B cell (primary cell): ENCODE measurements at regions not wholly inside any gene's neighbourhood (a gene's known extent, or its start where the extent isn't known, plus 50 kb on each side); places are given as distances from the start of the nearest gene placed in this dataset.

Experiments
- ATAC-seq: fragments of 200-7000 bp; cut with Tn5 transposase; one replicate; pipeline ENCODE4 v1.10.0; 2021; ENCODE audit warnings: low read depth, mild to moderate bottlenecking, moderate number of reproducible peaks, moderate library complexity
- CTCF ChIA-PET: fragments of 350-600 bp; sonication (Branson Sonifier 250); formaldehyde crosslinking; loops from one replicate; lab custom pipeline; 2021; ENCODE audit warnings: antibody characterized with exemption, inconsistent platforms; lab: Charles Lee
- POLR2A ChIA-PET: fragments of 350-600 bp; sonication (Branson Sonifier 250); formaldehyde crosslinking; loops from one replicate; lab custom pipeline; 2021; ENCODE audit warnings: antibody characterized with exemption; lab: Charles Lee
- DNase-seq: peaks from one replicate; pipeline ENCODE4 v3.0.0; 2013
- H2AFZ ChIP-seq: 2 replicates; pipeline ENCODE4 v1.6.1; 2012; ENCODE audit warnings: mild to moderate bottlenecking, low read depth, low read length; ENCODE audit not compliant: insufficient read depth, poor library complexity, severe bottlenecking
- H3K27ac ChIP-seq, 2 donors: 1 replicate in 1 of 2; 2 replicates in 1 of 2; pipeline ENCODE4 v1.5.1; 2012 to 2013; ENCODE audit warnings: low read length in 2 of 2, mild to moderate bottlenecking in 2 of 2, moderate library complexity in 1 of 2
- H3K27me3 ChIP-seq, 4 experiments: fragments of 200-600 bp in 1 of 4; sonication (generic) in 1 of 4; replicated peaks in 1 of 4; 1 replicate in 2 of 4; 2 replicates in 2 of 4; pipeline versions ENCODE4 v1.6.1 to v1.7.0; 2013 to 2016; ENCODE audit warnings: low read length in 3 of 4, mild to moderate bottlenecking in 2 of 4, mixed read lengths in 1 of 4, moderate library complexity in 1 of 4; ENCODE audit not compliant: insufficient read depth in 4 of 4, control insufficient read depth in 3 of 4; ENCODE audit errors: control extremely low read depth in 1 of 4
- H3K36me3 ChIP-seq, 2 experiments: replicated peaks in 1 of 2; 1 replicate in 1 of 2; 2 replicates in 1 of 2; pipeline versions ENCODE4 v1.6.1 to v1.7.1; 2013; ENCODE audit warnings: low read length in 1 of 2; ENCODE audit not compliant: insufficient read depth in 2 of 2, control insufficient read depth in 1 of 2; ENCODE audit errors: control extremely low read depth in 1 of 2, extremely low read depth in 1 of 2
- H3K4me1 ChIP-seq, 2 donors: fragments of 200-600 bp in 1 of 2; sonication (generic) in 1 of 2; 1 replicate in 1 of 2; 2 replicates in 1 of 2; pipeline versions ENCODE4 v1.5.1 to v1.6.1; 2013 to 2017; ENCODE audit warnings: low read length in 2 of 2; ENCODE audit not compliant: control insufficient read depth in 2 of 2, insufficient read depth in 2 of 2
- H3K4me2 ChIP-seq: replicated peaks from 2 replicates; pipeline ENCODE3; 2012; ENCODE audit warnings: mild to moderate bottlenecking, low read depth, low read length; ENCODE audit not compliant: poor library complexity, severe bottlenecking
- H3K4me3 ChIP-seq, 5 experiments: fragments of 200-600 bp in 1 of 5; sonication (generic) in 1 of 5; 1 replicate in 3 of 5; 2 replicates in 2 of 5; pipeline versions ENCODE4 v1.5.1 to v1.7.0; 2011 to 2016; ENCODE audit warnings: low read length in 4 of 5, mild to moderate bottlenecking in 4 of 5, low read depth in 2 of 5, control low read depth in 1 of 5, moderate library complexity in 1 of 5; ENCODE audit not compliant: insufficient read depth in 1 of 5; ENCODE audit errors: control extremely low read depth in 1 of 5, extremely low read depth in 1 of 5
- H3K79me2 ChIP-seq: fragments of 200-600 bp; sonication (generic); one replicate; pipeline ENCODE4 v1.6.0; 2016; ENCODE audit warnings: low read length; ENCODE audit not compliant: control insufficient read depth, insufficient read depth
- H3K9ac ChIP-seq: fragments of 200-600 bp; sonication (generic); 2 replicates; pipeline ENCODE4 v1.6.1; 2017; ENCODE audit warnings: mild to moderate bottlenecking, low read length, moderate library complexity
- H3K9me3 ChIP-seq, 3 donors: one replicate each; pipeline versions ENCODE4 v1.6.1 to v1.7.1; 2013; ENCODE audit warnings: low read length in 2 of 3; ENCODE audit not compliant: control insufficient read depth in 2 of 3, insufficient read depth in 1 of 3; ENCODE audit errors: control extremely low read depth in 1 of 3
- H4K20me1 ChIP-seq: 2 replicates; pipeline ENCODE4 v1.6.0; 2012; ENCODE audit warnings: mild to moderate bottlenecking, low read length; ENCODE audit not compliant: insufficient read depth, control insufficient read depth, poor library complexity, severe bottlenecking
- H3K27ac Mint-ChIP-seq: one replicate; pipeline ENCODE4 v1.8.0; 2021; ENCODE audit warnings: mixed read lengths
- H3K27me3 Mint-ChIP-seq: one replicate; pipeline ENCODE4 v1.8.0; 2021; ENCODE audit warnings: mixed read lengths
- H3K4me1 Mint-ChIP-seq: one replicate; pipeline ENCODE4 v1.8.0; 2021; ENCODE audit warnings: mixed read lengths
- H3K4me3 Mint-ChIP-seq: one replicate; pipeline ENCODE4 v1.8.0; 2021; ENCODE audit warnings: mixed read lengths
- H3K9me3 Mint-ChIP-seq: one replicate; pipeline ENCODE4 v1.8.0; 2022; ENCODE audit warnings: mixed read lengths; ENCODE audit not compliant: insufficient read depth
- EZH2 ChIP-seq: IDR thresholded peaks from 2 replicates; pipeline ENCODE4 v1.6.1; 2012; ENCODE audit warnings: borderline replicate concordance, low read depth, mild to moderate bottlenecking, moderate library complexity, low read length; ENCODE audit not compliant: insufficient read depth, poor library complexity, severe bottlenecking
- WGBS: methylation state at CpG from one replicate; pipeline ENCODE4 v1.1.5; 2013; ENCODE audit warnings: missing lambda C conversion rate; ENCODE audit not compliant: insufficient coverage; 5-methylcytosine and 5-hydroxymethylcytosine counted together
- intact Hi-C: fragments of 100-400 bp; cut with micrococcal nuclease; formaldehyde crosslinking; loops from one replicate; pipeline ENCODE4 v1.10.0; 2022
- TF ChIP-seq, protein P1 (sequence below): fragments of 200-600 bp; IDR thresholded peaks from one replicate; pipeline ENCODE4 v1.8.0; 2022; ENCODE audit warnings: antibody characterized with exemption, mild to moderate bottlenecking

DNA sequence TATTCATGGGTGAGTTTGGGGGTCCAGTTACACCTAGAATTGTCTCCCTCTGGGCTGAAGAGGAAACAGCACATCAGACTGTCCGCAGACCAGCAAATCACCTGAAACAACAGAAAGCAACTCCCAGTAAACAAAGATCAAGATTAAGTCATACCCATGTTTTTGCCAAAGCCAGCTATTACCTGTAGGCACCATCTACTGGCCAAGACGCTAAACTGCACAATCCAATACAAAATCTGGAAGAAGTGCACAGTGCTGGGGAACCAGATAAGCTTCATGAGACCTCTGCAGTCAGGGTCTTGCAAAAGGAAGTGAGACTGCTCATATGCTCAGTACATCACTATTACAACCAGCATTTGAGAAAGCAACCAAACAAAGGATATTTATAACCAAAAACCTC, 157.5 kb upstream of the ITM2A start:
- Histone ChIP-seq H4K20me1 (no peaks in the 10 kb centered on the region), H3K4me2 (no peak overlapping the region), H3K36me3 (no peaks in the 10 kb centered on the region), H3K9me3 (peaks cover 0 to 5% (median 0%) of the 10 kb centered on the region in 3 donors), H3K9ac (no peak overlapping the region), H3K4me3 (no peak overlapping the region), H3K27ac (no peak overlapping the region), H3K4me1 (no peaks in the 10 kb centered on the region), H2AFZ (no peak overlapping the region), H3K27me3 (no peaks in the 10 kb centered on the region), H3K79me2 (no peaks in the 10 kb centered on the region)
- WGBS = 25% methylated on average over 2 of the region's 2 CpGs
- ATAC-seq (no peak), DNase-seq (no peak)
- intact Hi-C loops = no loop called here
- TF ChIP-seq, protein P1, sequence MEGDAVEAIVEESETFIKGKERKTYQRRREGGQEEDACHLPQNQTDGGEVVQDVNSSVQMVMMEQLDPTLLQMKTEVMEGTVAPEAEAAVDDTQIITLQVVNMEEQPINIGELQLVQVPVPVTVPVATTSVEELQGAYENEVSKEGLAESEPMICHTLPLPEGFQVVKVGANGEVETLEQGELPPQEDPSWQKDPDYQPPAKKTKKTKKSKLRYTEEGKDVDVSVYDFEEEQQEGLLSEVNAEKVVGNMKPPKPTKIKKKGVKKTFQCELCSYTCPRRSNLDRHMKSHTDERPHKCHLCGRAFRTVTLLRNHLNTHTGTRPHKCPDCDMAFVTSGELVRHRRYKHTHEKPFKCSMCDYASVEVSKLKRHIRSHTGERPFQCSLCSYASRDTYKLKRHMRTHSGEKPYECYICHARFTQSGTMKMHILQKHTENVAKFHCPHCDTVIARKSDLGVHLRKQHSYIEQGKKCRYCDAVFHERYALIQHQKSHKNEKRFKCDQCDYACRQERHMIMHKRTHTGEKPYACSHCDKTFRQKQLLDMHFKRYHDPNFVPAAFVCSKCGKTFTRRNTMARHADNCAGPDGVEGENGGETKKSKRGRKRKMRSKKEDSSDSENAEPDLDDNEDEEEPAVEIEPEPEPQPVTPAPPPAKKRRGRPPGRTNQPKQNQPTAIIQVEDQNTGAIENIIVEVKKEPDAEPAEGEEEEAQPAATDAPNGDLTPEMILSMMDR = no peak
- TF ChIP-seq EZH2 = no peak
- no peaks in the 10 kb centered on the region for H3K9me3 Mint-ChIP-seq
- no peaks in the 10 kb centered on the region for H3K4me1 Mint-ChIP-seq
- no peaks in the 10 kb centered on the region for H3K27me3 Mint-ChIP-seq
- CTCF ChIA-PET = interaction anchor here (0.6 kb wide), 1 partner anchor 1921 kb away, joined by 3 read pairs; no protein-coding TSS in a partner anchor
- POLR2A ChIA-PET = no interaction called here
- no peak overlapping the region for H3K27ac Mint-ChIP-seq
- no peak overlapping the region for H3K4me3 Mint-ChIP-seq

DNA sequence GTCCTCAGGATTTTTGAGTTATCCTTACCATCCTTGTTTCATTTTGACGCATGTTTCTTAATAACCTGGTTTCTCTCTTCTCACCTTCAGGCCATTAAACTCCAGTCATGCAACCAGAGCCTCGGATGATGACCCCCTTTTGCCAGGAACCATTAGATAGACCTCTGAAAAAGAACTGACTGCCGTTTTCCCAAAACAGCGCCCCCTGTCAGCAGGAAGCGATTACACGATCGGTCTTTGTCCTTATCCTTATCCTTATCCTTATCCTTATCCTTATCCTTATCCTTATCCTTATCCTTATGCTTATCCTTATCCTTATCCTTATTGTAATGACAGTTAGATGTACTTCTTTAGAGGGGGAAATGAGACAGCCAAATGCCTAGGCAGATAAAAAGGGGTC, 148.4 kb upstream of the ITM2A start:
- Histone ChIP-seq H3K4me1 (no peaks in the 10 kb centered on the region), H3K4me3 (no peak overlapping the region), H2AFZ (no peak overlapping the region), H3K4me2 (no peak overlapping the region), H3K27me3 (no peaks in the 10 kb centered on the region), H3K36me3 (no peaks in the 10 kb centered on the region), H4K20me1 (no peaks in the 10 kb centered on the region), H3K79me2 (no peaks in the 10 kb centered on the region), H3K9ac (no peak overlapping the region), H3K9me3 (no peaks in the 10 kb centered on the region), H3K27ac (no peak overlapping the region)
- no peak overlapping the region for H3K4me3 Mint-ChIP-seq
- TF ChIP-seq, protein P1 = no peak
- no peak for TF ChIP-seq EZH2
- 100% methylated on average over 1 of the region's 7 CpGs for WGBS
- H3K27ac Mint-ChIP-seq = no peak overlapping the region
- no peaks in the 10 kb centered on the region for H3K4me1 Mint-ChIP-seq
- ATAC-seq = no peak
- POLR2A ChIA-PET = no interaction called here
- no peaks in the 10 kb centered on the region for H3K27me3 Mint-ChIP-seq
- CTCF ChIA-PET = no interaction called here
- no peaks in the 10 kb centered on the region for H3K9me3 Mint-ChIP-seq
- intact Hi-C loops = no loop called here
- no peak for DNase-seq
